IgD-negative memory B cell (primary cell): ENCODE measurements at regions not wholly inside any gene's neighbourhood (a gene's known extent, or its start where the extent isn't known, plus 50 kb on each side); places are given as distances from the start of the nearest gene placed in this dataset.

Experiments used
- H3K27ac Mint-ChIP-seq, 3 donors: one replicate each; pipeline ENCODE4 v1.8.0; 2020 to 2022; ENCODE audit warnings: mild to moderate bottlenecking in 3 of 3, mixed read lengths in 3 of 3, moderate library complexity in 1 of 3
- H3K27me3 Mint-ChIP-seq: one replicate; pipeline ENCODE4 v1.8.0; 2021; ENCODE audit warnings: mixed read lengths
- H3K36me3 Mint-ChIP-seq: one replicate; pipeline ENCODE4 v1.8.0; 2020; ENCODE audit warnings: mild to moderate bottlenecking, mixed read lengths
- H3K4me1 Mint-ChIP-seq, 3 donors: one replicate each; pipeline ENCODE4 v1.8.0; 2020 to 2022; ENCODE audit warnings: mixed read lengths in 3 of 3, mild to moderate bottlenecking in 1 of 3
- H3K4me3 Mint-ChIP-seq, 4 donors: one replicate each; pipeline ENCODE4 v1.8.0; 2020 to 2022; ENCODE audit warnings: mild to moderate bottlenecking in 4 of 4, mixed read lengths in 4 of 4, moderate library complexity in 3 of 4
- H3K9me3 Mint-ChIP-seq, 3 donors: one replicate each; pipeline ENCODE4 v1.8.0; 2020 to 2021; ENCODE audit warnings: mixed read lengths in 3 of 3, mild to moderate bottlenecking in 1 of 3

DNA sequence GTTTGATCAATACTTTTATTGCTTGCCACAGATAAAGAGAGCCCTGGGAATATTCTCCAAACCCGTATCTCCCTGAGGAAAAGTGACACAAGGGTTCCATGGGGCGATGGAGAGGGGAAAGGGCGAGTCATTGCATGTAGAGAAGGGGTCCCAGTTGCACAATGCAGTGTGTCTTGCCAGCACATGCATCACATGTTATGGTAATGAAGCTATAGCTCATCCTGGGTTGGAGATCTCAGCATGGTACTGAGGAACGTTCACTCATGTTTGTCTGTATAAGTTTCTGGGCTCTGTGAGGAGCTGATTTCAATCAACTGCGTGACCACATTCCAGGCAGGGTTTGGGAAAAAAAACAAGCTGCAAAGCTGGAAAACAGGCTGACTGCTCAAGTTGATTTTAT lies 220.7 kb upstream of the MC4R start:
- no peaks in the 10 kb centered on the region for H3K4me1 Mint-ChIP-seq
- no peak overlapping the region for H3K4me3 Mint-ChIP-seq
- H3K27ac Mint-ChIP-seq = no peak overlapping the region
- peaks cover 2% of the 10 kb centered on the region for H3K36me3 Mint-ChIP-seq
- no peaks in the 10 kb centered on the region for H3K27me3 Mint-ChIP-seq
- no peaks in the 10 kb centered on the region for H3K9me3 Mint-ChIP-seq

DNA sequence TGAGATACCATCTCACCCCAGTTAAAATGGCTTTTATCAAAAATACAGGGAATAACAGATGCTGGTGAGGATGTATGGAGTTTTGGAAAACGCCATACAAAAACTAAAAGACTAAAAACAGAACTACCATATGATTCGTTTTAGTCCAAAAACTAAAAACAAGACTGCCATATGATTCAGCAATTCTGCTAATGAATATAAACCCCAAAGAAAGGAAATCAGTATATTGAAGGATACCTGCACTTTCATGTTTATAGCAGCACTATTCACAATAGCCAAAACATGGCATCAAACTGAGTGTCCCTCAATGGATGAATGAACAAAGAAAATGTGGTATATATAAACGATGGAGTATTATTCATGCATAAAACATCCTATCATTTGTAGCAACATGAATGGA lies 224.4 kb upstream of the MC4R start:
- Mint-ChIP-seq H3K36me3 (peaks cover 2% of the 10 kb centered on the region), H3K27me3 (no peaks in the 10 kb centered on the region), H3K9me3 (no peaks in the 10 kb centered on the region), H3K27ac (no peak overlapping the region), H3K4me3 (no peak overlapping the region), H3K4me1 (no peaks in the 10 kb centered on the region)

DNA sequence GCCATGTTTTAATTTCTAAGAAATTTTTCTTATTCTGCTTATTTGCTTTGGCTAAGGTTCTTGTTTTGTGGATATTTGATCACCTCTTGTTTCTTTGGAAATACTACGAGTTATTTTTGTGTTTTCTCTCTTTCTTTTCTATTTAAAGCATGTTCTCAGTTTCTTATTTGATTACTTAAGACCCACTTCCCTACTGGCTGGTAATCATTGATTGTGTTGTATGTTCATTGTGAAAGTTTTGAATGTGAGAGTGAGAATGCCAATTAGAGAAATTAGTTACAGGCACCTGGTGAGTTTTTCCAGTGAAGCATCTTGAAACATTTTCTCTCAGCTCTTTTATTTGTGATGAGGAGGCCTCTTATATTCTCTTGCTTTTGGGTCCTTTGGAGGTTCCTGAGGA lies 226.7 kb upstream of the MC4R start:
- Mint-ChIP-seq H3K4me3 (no peak overlapping the region), H3K9me3 (no peaks in the 10 kb centered on the region), H3K4me1 (no peaks in the 10 kb centered on the region), H3K36me3 (no peaks in the 10 kb centered on the region), H3K27me3 (no peaks in the 10 kb centered on the region), H3K27ac (no peak overlapping the region)

DNA sequence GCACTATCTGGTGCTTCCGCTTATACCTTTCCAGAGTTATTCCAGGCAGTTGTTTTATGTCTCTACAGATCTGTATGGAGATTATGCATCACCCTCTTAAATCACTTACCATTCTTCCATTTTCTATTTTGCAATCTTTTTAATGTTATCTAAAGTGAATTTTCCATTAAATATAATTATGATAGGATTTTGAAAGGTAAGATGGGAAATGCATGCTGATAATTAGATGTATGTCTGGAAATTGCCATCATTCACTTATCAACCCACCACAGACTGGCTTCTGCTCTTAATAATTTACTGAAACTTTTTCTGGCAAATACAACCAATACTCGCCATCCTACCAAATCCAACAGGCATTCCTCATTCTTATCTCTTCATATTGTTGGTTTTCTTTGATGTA lies 227.4 kb upstream of the MC4R start:
- Mint-ChIP-seq H3K4me3 (no peak overlapping the region), H3K27ac (no peak overlapping the region), H3K36me3 (no peaks in the 10 kb centered on the region), H3K4me1 (no peaks in the 10 kb centered on the region), H3K27me3 (no peaks in the 10 kb centered on the region), H3K9me3 (no peaks in the 10 kb centered on the region)

DNA sequence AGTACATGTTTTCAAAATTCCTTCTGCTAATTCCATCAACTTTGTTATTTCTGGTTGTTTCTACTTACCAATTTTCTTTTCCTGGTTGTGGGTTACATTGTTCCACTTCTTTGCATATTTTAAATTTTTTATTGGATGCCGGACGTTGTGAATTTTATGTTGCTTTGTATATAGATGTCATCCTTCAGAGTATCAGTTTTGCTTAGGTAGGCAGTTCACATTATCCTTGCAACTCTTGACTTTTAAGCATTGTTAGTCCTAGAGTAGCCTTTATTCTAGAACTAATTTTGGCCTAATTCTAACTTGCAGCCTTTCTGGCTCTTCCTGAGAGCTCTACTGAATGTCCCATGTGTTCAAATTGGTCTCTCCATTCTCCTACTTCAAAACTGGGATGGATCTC lies 228.7 kb upstream of the MC4R start:
- no peaks in the 10 kb centered on the region for H3K4me1 Mint-ChIP-seq
- no peak overlapping the region for H3K4me3 Mint-ChIP-seq
- no peaks in the 10 kb centered on the region for H3K27me3 Mint-ChIP-seq
- H3K9me3 Mint-ChIP-seq = no peaks in the 10 kb centered on the region
- H3K27ac Mint-ChIP-seq = no peak overlapping the region
- no peaks in the 10 kb centered on the region for H3K36me3 Mint-ChIP-seq

DNA sequence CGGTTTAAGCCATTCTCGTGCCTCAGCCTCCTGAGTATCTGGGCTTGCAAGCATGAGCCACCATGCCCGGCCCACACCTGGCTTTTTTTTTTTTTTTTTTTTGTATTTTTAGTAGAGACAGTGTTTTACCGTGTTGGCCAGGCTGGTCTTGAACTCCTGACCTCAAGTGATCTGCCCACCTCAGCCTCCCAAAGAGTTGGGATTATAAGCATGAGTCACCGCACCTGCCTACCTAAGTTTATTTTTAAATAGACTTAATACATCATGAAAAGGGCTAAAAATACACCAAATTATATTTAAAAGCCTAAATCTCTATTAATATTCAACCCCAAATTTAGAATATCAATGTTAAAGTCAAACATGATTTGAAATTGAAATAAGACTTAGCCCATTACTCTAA lies 250.8 kb upstream of the MC4R start:
- Mint-ChIP-seq H3K27ac (no peak overlapping the region), H3K36me3 (no peaks in the 10 kb centered on the region), H3K4me3 (no peak overlapping the region), H3K27me3 (no peaks in the 10 kb centered on the region), H3K9me3 (peaks cover 0 to 1% (median 0%) of the 10 kb centered on the region in 3 donors), H3K4me1 (no peaks in the 10 kb centered on the region)

DNA sequence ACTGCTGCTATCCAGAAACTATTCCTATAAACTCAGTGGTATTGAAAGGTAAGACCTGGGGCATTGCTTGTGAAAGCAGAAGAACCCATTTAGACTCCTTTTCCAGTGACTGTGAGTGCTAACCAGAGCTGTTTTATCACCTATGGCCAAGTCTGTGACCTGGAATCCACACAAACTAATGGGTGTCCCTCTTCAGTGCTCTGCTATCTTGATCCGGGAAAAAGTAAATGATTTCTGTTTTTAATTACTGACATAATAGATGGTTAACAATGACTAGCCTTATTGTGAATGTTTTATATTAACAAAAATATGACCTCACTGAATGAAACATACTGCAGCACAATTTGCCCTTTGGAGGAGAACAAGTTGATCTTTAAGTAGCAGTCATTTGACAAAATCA lies 251.6 kb upstream of the MC4R start:
- no peak overlapping the region for H3K27ac Mint-ChIP-seq
- H3K27me3 Mint-ChIP-seq = no peaks in the 10 kb centered on the region
- no peaks in the 10 kb centered on the region for H3K36me3 Mint-ChIP-seq
- no peaks in the 10 kb centered on the region for H3K4me1 Mint-ChIP-seq
- H3K4me3 Mint-ChIP-seq = no peak overlapping the region
- no peaks in the 10 kb centered on the region for H3K9me3 Mint-ChIP-seq

DNA sequence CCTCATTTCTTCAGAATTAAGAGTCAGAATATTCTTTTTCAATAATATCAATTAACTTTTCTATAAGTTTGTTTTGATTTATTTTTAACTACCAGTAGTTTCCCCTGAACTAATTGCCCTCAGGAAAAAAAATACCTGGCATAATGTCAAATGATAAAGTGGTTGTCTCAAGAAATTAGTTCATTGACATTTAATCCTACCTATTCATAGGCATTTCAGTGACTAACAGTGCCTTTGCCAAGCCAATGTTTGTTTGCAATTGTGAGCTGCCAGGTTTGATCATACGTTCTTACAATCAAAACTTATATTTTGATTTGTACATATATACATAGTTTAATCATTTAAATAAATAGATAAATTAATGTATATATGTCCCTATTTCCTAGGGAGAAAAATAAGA lies 267.3 kb upstream of the MC4R start:
- Mint-ChIP-seq H3K27me3 (no peaks in the 10 kb centered on the region), H3K36me3 (no peaks in the 10 kb centered on the region), H3K27ac (no peak overlapping the region), H3K9me3 (peaks cover 0 to 2% (median 2%) of the 10 kb centered on the region in 3 donors), H3K4me1 (no peaks in the 10 kb centered on the region), H3K4me3 (no peak overlapping the region)

DNA sequence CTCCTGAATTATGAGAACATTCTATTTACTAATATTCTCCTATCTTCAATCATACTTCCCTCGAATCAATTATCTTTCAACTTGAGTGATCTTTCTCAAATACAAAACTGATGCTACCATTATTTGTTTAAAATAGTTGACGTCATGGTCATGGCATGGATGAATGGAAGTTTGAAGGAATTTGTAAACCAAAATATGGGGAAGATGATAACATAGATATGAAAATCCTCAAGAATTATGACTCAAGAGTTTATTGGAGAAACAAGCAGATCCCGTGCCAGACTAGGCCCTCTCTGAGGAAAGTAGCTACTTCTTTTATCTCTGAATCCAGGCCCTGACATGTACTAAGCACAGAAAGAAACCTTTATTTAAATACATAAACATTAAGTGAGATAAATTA lies 270.4 kb upstream of the MC4R start:
- H3K27me3 Mint-ChIP-seq = no peaks in the 10 kb centered on the region
- no peaks in the 10 kb centered on the region for H3K36me3 Mint-ChIP-seq
- H3K27ac Mint-ChIP-seq = no peak overlapping the region
- peaks cover 0 to 3% (median 2%) of the 10 kb centered on the region in 3 donors for H3K9me3 Mint-ChIP-seq
- H3K4me1 Mint-ChIP-seq = no peaks in the 10 kb centered on the region
- no peak overlapping the region for H3K4me3 Mint-ChIP-seq

DNA sequence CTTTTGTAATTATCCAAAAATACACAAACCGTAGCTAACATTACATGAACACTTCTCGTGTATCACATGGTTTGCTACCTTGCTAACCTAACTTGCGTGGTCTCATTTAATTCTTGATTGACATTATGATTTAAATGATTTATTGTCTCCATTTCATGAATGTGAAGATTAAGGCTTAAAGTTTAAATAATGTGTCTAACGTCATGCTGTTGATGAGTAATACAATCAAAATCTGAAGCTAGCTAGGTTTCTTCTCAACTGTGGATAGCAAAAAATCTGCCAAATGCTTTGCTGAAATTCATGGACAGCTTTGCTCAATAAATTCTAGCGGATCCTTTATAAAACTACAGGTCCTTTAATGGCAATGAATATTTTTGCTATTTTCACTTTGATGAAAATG lies 274.1 kb upstream of the MC4R start:
- no peaks in the 10 kb centered on the region for H3K4me1 Mint-ChIP-seq
- no peak overlapping the region for H3K27ac Mint-ChIP-seq
- H3K27me3 Mint-ChIP-seq = no peaks in the 10 kb centered on the region
- H3K36me3 Mint-ChIP-seq = no peaks in the 10 kb centered on the region
- H3K9me3 Mint-ChIP-seq = peaks cover 0 to 2% (median 2%) of the 10 kb centered on the region in 3 donors
- H3K4me3 Mint-ChIP-seq = no peak overlapping the region

DNA sequence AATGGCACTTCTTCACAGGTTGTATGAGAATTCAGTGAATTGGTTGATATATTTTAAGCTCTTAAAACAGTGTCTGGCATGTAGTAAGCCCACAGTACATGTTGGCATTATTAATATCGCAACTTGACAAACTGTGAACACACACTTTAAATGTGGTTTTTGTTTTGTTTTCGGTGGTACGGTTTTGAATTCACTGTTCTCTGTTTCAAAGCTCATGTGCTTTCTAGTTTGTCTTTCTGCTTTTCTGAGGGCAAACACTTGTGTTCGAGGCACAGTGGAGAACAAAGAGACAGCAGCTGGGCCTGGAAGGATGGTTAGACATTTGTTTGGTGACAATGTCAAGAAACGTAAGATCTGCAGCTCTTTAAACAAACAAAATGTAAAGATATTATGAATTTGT lies 276.5 kb upstream of the MC4R start:
- no peaks in the 10 kb centered on the region for H3K36me3 Mint-ChIP-seq
- no peaks in the 10 kb centered on the region for H3K4me1 Mint-ChIP-seq
- H3K9me3 Mint-ChIP-seq = peaks cover 0 to 2% (median 1%) of the 10 kb centered on the region in 3 donors
- no peaks in the 10 kb centered on the region for H3K27me3 Mint-ChIP-seq
- H3K4me3 Mint-ChIP-seq = no peak overlapping the region
- H3K27ac Mint-ChIP-seq = no peak overlapping the region

DNA sequence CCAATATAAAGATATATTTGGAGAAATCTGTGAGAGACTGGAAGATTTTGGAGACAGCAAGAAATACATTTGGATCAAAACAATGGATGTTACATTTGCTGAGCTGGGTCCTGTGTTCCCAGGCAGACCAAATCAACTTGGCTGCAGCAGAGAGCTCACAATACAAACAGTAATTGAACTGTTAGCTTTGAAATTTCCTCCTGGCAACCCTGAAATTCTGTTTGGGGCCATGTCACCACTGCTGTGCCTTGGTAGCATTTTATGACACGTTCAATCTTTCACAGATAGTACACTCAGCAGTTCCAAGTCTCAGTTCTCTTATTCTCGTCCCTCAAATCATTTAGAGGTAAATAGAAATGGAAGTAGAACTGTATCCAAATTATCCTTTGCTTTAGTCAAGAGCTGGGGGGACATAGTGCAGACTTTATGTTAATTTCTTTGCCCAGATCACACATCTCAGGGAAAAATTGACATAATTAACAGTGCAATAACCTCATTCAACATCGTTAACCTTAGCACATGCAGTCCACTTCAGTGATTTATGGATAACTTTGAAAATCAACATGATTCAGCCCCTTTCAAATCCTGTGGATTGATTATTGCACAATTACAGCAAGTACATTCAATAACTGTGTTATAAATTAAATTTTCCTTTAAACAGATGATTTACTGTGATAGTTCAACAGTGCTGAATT lies 277.4 kb upstream of the MC4R start:
- Mint-ChIP-seq H3K27ac (no peak overlapping the region), H3K4me3 (no peak overlapping the region), H3K36me3 (no peaks in the 10 kb centered on the region), H3K27me3 (no peaks in the 10 kb centered on the region), H3K9me3 (peaks cover 0 to 2% (median 0%) of the 10 kb centered on the region in 3 donors), H3K4me1 (no peaks in the 10 kb centered on the region)

DNA sequence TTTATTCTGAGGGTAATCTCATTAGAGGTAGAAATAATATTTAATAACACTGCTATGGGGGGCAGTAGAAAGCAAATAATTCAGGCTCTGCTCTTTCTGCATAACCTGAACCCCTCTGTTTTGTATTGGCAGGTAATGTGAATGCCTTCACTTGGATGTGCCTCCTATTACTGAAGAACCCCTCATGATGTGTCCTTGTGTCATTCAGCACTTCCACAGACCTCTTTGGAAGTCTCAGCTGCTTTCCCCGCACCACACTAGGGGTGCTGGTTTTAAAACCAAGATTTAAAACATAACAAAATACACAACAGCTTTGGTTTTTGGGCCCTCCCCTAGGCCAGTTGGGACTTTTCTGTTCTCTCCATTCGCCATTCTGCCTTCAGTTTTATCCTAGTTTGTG lies 281.7 kb upstream of the MC4R start:
- Mint-ChIP-seq H3K9me3 (peaks cover 0 to 3% (median 0%) of the 10 kb centered on the region in 3 donors), H3K4me1 (peaks cover 0 to 2% (median 0%) of the 10 kb centered on the region in 3 donors), H3K27me3 (no peaks in the 10 kb centered on the region), H3K4me3 (no peak overlapping the region), H3K36me3 (no peaks in the 10 kb centered on the region), H3K27ac (no peak overlapping the region)

DNA sequence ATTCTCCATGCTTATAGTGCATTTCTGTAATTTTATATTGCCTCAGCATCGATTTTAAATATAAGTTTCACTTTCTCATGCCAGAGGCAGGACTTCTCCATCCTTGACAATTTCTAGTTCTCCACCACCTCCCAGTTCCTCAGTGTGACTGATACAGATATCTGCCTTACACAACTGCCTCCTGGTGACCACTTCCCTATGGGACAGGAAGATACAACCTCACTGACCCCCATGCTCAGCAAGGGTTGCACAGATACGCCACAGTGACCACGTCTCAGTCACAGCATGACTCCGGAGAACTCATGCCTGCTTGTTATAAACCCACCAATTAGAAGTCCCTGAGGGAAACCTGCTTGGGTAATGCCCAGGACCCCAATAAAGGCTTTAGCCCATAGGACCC lies 284.0 kb upstream of the MC4R start:
- no peak overlapping the region for H3K27ac Mint-ChIP-seq
- no peaks in the 10 kb centered on the region for H3K27me3 Mint-ChIP-seq
- no peaks in the 10 kb centered on the region for H3K36me3 Mint-ChIP-seq
- no peak overlapping the region for H3K4me3 Mint-ChIP-seq
- peaks cover 0 to 2% (median 0%) of the 10 kb centered on the region in 3 donors for H3K4me1 Mint-ChIP-seq
- peaks cover 0 to 3% (median 0%) of the 10 kb centered on the region in 3 donors for H3K9me3 Mint-ChIP-seq

DNA sequence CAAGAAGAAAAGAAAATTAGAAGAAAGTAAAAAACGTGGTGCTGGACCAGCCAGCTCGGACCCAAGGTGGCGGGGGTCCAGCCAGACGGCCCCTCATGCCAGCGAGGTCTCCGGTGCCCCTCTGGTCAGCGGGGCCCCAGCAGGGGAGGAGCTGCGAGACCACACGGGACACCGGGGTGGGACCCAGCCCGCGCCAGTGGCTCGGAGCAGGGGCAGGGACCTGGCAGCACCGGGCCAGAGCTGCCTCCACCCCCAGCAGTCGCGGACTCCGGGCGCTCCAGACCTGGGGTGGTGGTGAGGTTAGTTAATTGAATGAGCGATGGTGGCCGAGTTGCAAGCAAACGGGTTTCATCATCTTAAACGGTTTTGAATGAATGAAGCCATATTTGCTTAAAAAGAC lies 289.9 kb upstream of the MC4R start:
- H3K4me1 Mint-ChIP-seq = no peaks in the 10 kb centered on the region
- no peak overlapping the region for H3K4me3 Mint-ChIP-seq
- H3K27ac Mint-ChIP-seq = no peak overlapping the region
- no peaks in the 10 kb centered on the region for H3K27me3 Mint-ChIP-seq
- H3K36me3 Mint-ChIP-seq = no peaks in the 10 kb centered on the region
- H3K9me3 Mint-ChIP-seq = peaks cover 0 to 3% (median 0%) of the 10 kb centered on the region in 3 donors

DNA sequence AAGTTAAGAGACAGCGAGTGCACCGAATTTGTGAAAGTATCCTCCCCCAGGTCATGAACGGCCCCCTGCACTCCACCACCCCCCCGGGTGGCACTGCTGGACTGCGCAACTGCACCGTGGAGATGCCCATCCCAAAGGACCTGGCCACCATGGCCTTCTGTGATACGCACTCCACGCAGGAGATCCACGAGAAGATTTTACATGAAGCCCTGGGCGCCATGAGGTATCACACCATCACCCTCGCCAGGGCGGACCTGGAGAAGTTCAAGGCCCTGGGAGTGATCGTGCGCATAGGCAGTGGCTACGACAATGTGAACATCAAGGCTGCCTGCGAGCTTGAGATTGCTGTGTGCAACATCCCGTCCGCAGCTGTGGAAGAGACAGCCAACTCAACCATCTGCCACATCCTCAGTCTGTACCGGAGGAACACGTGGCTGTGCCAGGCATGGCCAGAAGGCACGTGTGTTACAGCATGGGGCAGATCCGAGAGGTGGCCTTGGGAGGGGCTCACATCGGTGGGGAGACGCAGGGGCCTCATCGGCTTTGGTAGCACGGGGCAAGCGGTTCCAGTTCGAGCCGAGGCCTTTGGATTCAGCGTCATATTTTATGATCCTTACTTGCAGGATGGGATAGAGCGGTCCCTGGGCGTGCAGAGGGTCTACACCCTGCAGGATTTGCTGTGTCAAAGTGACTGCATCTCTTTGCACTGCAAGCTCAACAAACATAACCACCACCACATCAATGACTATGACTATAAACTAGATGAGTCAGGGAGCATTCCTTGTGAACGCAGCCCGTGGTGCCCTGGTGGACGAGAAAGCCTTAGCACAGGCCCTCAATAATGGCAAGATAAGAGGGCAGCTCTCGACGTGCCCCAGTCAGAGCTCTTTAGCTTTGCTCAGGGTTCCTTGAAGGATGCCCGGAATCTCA lies 290.8 kb upstream of the MC4R start:
- H3K4me1 Mint-ChIP-seq = no peaks in the 10 kb centered on the region
- H3K36me3 Mint-ChIP-seq = no peaks in the 10 kb centered on the region
- H3K27ac Mint-ChIP-seq = no peak overlapping the region
- no peaks in the 10 kb centered on the region for H3K9me3 Mint-ChIP-seq
- no peak overlapping the region for H3K4me3 Mint-ChIP-seq
- H3K27me3 Mint-ChIP-seq = no peaks in the 10 kb centered on the region
